Gastroesophageal sphincter (tissue), 3 donors: ENCODE measurements at regions not wholly inside any gene's neighbourhood (a gene's known extent, or its start where the extent isn't known, plus 50 kb on each side); places are given as distances from the start of the nearest gene placed in this dataset.

Source experiments
- CTCF ChIP-seq, 4 experiments: fragments of 200-600 bp in 2 of 4; fragments of 450-650 bp in 2 of 4; sonication (generic) in 1 of 4; IDR thresholded peaks; one replicate each; pipeline ENCODE4 v1.5.1; 2017 to 2019; ENCODE audit warnings: antibody characterized with exemption in 4 of 4, mild to moderate bottlenecking in 2 of 4, moderate library complexity in 2 of 4
- EP300 ChIP-seq: sonication (generic); formaldehyde crosslinking; IDR thresholded peaks from one replicate; pipeline ENCODE4 v1.6.1; 2017; ENCODE audit warnings: antibody characterized with exemption, mild to moderate bottlenecking
- POLR2A ChIP-seq, 2 donors: fragments of 450-650 bp; IDR thresholded peaks; one replicate each; pipeline ENCODE4 v1.6.1; 2017; ENCODE audit warnings: antibody characterized with exemption in 2 of 2, mild to moderate bottlenecking in 2 of 2, moderate library complexity in 1 of 2
- POLR2AphosphoS5 ChIP-seq: sonication (generic); formaldehyde crosslinking; IDR thresholded peaks from one replicate; pipeline ENCODE4 v1.6.1; 2017; ENCODE audit warnings: antibody characterized with exemption

- TF ChIP-seq POLR2A (IDR thresholded peaks at IDR 0.05) = no peak
- TF ChIP-seq CTCF (IDR thresholded peaks at IDR 0.05) = no peak
- no peak for TF ChIP-seq POLR2AphosphoS5
- TF ChIP-seq EP300 = no peak
These were observed 53.6 kb downstream of the OLIG1 start for GRCh38 chr21:33123374-33124123.
